AG09319 (cell line): ENCODE measurements at regions not wholly inside any gene's neighbourhood (a gene's known extent, or its start where the extent isn't known, plus 50 kb on each side); places are given as distances from the start of the nearest gene placed in this dataset.
"Not testable (repeated sequence)": the region's sequence is repeated elsewhere in the genome, so short reads cannot be mapped to it uniquely, and the experiment has no call there.

ENCODE experiments used
- DNase-seq: peaks from one replicate; pipeline ENCODE4 v3.0.0-alpha.2; 2010; ENCODE audit warnings: low read depth; ENCODE audit errors: extremely low read depth
- TF ChIP-seq, protein P1 (sequence below): IDR thresholded peaks from 2 replicates; pipeline ENCODE4 v1.5.1; 2011; ENCODE audit warnings: low read depth, mild to moderate bottlenecking, inconsistent platforms, low read length, moderate library complexity

GRCh38 chr5:142404046-142404477 lies 79.2 kb upstream of the SPRY4 start:
- TF ChIP-seq, protein P1, sequence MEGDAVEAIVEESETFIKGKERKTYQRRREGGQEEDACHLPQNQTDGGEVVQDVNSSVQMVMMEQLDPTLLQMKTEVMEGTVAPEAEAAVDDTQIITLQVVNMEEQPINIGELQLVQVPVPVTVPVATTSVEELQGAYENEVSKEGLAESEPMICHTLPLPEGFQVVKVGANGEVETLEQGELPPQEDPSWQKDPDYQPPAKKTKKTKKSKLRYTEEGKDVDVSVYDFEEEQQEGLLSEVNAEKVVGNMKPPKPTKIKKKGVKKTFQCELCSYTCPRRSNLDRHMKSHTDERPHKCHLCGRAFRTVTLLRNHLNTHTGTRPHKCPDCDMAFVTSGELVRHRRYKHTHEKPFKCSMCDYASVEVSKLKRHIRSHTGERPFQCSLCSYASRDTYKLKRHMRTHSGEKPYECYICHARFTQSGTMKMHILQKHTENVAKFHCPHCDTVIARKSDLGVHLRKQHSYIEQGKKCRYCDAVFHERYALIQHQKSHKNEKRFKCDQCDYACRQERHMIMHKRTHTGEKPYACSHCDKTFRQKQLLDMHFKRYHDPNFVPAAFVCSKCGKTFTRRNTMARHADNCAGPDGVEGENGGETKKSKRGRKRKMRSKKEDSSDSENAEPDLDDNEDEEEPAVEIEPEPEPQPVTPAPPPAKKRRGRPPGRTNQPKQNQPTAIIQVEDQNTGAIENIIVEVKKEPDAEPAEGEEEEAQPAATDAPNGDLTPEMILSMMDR, result no peak
- no peak for DNase-seq

- TF ChIP-seq, protein P1, result no peak
- DNase-seq, result no peak
Observed at GRCh38 chr5:142403583-142403982, 78.8 kb upstream of the SPRY4 start.

GRCh38 chr5:142402752-142403318 lies 78.0 kb upstream of the SPRY4 start:
- TF ChIP-seq, protein P1, result no peak
- DNase-seq, result no peak

- TF ChIP-seq, protein P1, result no peak
- DNase-seq, result no peak
Observed at GRCh38 chr5:142400415-142400814, 75.6 kb upstream of the SPRY4 start.

DNA sequence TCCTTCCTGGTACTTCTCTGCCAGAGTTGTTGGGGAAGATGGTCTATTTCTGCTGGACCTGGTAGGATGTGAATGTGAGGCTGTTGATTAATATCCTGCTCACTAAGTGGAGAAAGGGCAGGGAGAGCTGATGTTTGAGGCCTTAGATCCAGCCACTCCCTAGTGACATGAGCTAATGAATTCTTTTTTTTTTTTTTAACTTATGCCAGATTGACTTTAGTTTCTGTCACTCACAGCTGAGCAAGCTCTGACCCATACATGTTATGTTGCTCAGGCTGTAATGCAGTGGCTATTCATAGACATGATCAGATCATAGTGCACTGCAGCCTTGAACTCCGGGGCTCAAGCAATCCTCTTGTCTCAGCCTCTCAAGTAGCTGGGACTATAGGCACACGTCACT lies 75.1 kb upstream of the SPRY4 start:
- no peak for DNase-seq
- TF ChIP-seq, protein P1, result no peak

- DNase-seq, result no peak
- TF ChIP-seq, protein P1, result no peak
Observed at GRCh38 chr5:142398730-142399055, 73.9 kb upstream of the SPRY4 start.

DNA sequence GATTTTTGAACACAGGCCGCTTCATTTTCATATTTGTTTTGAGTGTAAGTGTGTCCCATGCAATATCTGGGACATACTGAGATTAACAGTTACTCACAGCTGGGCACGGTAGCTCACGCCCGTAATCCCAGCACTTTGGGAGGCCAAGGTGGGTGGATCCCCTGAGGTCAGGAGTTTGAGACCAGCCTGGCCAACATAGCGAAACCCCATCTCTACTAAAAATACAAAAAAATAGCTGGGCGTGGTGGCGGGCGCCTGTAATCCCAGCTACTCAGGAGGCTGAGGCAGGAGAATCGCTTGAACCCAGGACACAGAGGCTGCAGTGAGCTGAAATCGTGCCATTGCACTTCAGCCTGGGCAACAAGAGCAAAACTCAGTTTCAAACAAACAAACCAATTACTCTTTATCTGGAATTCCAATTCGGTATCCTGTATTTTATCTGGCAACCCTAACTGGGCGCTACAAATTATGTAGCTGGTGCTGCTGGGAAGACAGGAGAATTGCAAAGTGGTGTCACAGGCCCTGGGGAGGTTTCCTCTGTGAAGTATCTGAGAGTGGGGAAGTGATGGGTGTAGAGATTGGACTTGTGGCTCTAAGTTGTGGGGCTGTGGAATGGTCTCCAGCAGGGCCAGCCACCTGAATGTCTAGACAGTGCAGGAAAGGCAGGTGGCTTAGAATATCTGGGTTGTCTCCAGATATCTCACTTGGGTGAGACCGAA lies 73.3 kb upstream of the SPRY4 start:
- DNase-seq, result not testable (repeated sequence)

DNA sequence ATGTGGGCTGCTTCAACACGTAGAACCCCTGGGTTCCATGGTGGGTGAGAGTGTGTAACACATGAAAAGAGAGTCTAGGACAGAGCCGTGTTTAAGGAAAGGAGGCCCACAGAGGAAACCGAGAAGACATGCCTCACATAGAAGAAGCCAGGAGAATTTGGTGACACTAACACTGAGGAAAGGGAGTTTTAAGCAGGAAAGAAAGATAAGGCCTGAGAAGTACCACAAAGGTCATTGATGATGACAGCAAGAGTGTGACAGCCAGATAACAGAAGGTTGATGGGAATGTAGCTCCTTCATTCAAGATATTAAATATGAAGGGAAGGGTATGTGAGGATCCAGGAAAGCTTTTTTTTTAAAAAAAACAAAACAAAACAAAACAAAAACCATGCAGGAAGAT lies 72.4 kb upstream of the SPRY4 start:
- TF ChIP-seq, protein P1, result no peak
- DNase-seq, result no peak
